CD4-positive, alpha-beta memory T cell (primary cell): ENCODE measurements at regions not wholly inside any gene's neighbourhood (a gene's known extent, or its start where the extent isn't known, plus 50 kb on each side); places are given as distances from the start of the nearest gene placed in this dataset.

Experiments used
- CTCF ChIA-PET: fragments of 350-600 bp; sonication (Branson Sonifier 250); formaldehyde crosslinking; loops from one replicate; lab custom pipeline; 2021; ENCODE audit warnings: inconsistent platforms; ENCODE audit not compliant: partially characterized antibody; lab: Charles Lee
- POLR2A ChIA-PET: fragments of 350-600 bp; sonication (Branson Sonifier 250); formaldehyde crosslinking; loops from one replicate; lab custom pipeline; 2021; ENCODE audit not compliant: partially characterized antibody; lab: Charles Lee
- DNase-seq, 5 donors: peaks; one replicate each; pipeline versions ENCODE4 v3.0.0 to v3.0.0-alpha.2; 2020 to 2022; ENCODE audit warnings: mixed read lengths in 1 of 5
- H3K27ac ChIP-seq: one replicate; pipeline ENCODE4 v1.7.0; 2013; ENCODE audit warnings: low read depth, low read length
- H3K27me3 ChIP-seq: 2 replicates; pipeline ENCODE4 v1.7.0; 2013; ENCODE audit warnings: mild to moderate bottlenecking, low read length, moderate library complexity; ENCODE audit not compliant: insufficient read depth
- H3K36me3 ChIP-seq: 2 replicates; pipeline ENCODE4 v1.7.0; 2013; ENCODE audit warnings: mild to moderate bottlenecking, low read length, moderate library complexity; ENCODE audit not compliant: insufficient read depth
- H3K4me1 ChIP-seq: 2 replicates; pipeline ENCODE4 v1.7.0; 2013; ENCODE audit warnings: mild to moderate bottlenecking, low read length, moderate library complexity; ENCODE audit not compliant: insufficient read depth
- H3K4me3 ChIP-seq, 2 donors: one replicate each; pipeline ENCODE4 v1.7.0; 2013; ENCODE audit warnings: low read length in 2 of 2, mild to moderate bottlenecking in 1 of 2
- H3K9me3 ChIP-seq, 2 donors: one replicate each; pipeline ENCODE4 v1.7.0; 2013; ENCODE audit warnings: low read length in 2 of 2, control low read depth in 1 of 2; ENCODE audit not compliant: control insufficient read depth in 1 of 2
- H3K27ac Mint-ChIP-seq, 7 donors: one replicate each; pipeline ENCODE4 v1.8.0; 2020 to 2021; ENCODE audit warnings: mixed read lengths in 7 of 7, mild to moderate bottlenecking in 6 of 7, inconsistent platforms in 3 of 7, moderate library complexity in 3 of 7
- H3K27me3 Mint-ChIP-seq, 2 donors: one replicate each; pipeline ENCODE4 v1.8.0; 2020 to 2021; ENCODE audit warnings: mixed read lengths in 2 of 2
- H3K36me3 Mint-ChIP-seq, 2 donors: one replicate each; pipeline ENCODE4 v1.8.0; 2020 to 2021; ENCODE audit warnings: mixed read lengths in 2 of 2, inconsistent platforms in 1 of 2, mild to moderate bottlenecking in 1 of 2
- H3K4me1 Mint-ChIP-seq, 4 donors: one replicate each; pipeline ENCODE4 v1.8.0; 2020 to 2021; ENCODE audit warnings: mixed read lengths in 4 of 4, mild to moderate bottlenecking in 1 of 4
- H3K4me3 Mint-ChIP-seq, 8 donors: one replicate each; pipeline ENCODE4 v1.8.0; 2020 to 2021; ENCODE audit warnings: mixed read lengths in 8 of 8, mild to moderate bottlenecking in 7 of 8, moderate library complexity in 6 of 8, inconsistent platforms in 3 of 8
- H3K9me3 Mint-ChIP-seq, 8 donors: one replicate each; pipeline ENCODE4 v1.8.0; 2020 to 2021; ENCODE audit warnings: mixed read lengths in 8 of 8, mild to moderate bottlenecking in 5 of 8, inconsistent platforms in 3 of 8, moderate library complexity in 1 of 8
- intact Hi-C: fragments of 100-400 bp; cut with micrococcal nuclease; formaldehyde crosslinking; loops from one replicate; pipeline ENCODE4 v1.15.1; 2023

DNA sequence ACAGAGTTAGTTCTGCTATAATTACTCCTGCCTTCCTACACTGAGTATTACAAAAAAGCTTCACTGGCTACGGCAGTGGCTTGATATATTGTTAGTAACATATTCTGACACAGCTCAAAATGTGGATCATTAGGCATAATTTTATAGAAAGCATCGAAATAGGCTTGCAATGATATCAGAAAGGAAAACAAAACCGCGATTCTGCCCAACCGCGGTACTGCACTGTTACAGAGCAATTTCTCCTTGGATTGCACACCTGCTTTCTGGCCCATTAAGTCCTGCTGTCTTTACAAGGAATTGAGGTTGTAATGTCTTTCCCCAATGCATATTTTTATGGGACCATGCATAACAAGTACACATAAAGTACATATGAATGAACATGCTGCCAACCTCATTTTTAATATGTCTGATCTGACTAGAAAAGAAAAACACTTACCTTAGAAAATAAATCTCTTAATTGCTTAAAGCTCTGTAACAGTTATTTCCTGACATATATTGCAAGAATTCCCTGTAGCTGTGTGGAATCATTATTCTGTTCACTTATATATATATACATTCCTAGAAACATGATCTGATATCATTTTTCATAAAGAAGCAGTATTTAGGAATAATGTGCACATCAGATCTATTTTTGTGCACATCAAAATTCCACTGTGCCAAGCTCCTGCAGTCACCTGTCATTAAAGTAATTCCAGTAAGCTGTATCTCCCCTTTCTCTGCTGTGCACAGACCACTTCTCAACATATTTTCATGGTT lies 763.9 kb downstream of the HACE1 start:
- Mint-ChIP-seq H3K4me3 (no peak overlapping the region), H3K36me3 (no peaks in the 10 kb centered on the region), H3K9me3 (peaks cover 0 to 7% (median 3%) of the 10 kb centered on the region in 8 donors), H3K27me3 (no peaks in the 10 kb centered on the region), H3K4me1 (no peaks in the 10 kb centered on the region), H3K27ac (peak overlapping the region in 1 of 7 donors; percentile 60)
- Histone ChIP-seq H3K27ac (no peak overlapping the region), H3K27me3 (no peaks in the 10 kb centered on the region), H3K9me3 (no peaks in the 10 kb centered on the region), H3K4me3 (no peak overlapping the region), H3K36me3 (no peaks in the 10 kb centered on the region), H3K4me1 (no peaks in the 10 kb centered on the region)
- ChIA-PET CTCF (no interaction called here), POLR2A (no interaction called here)
- no peak for DNase-seq
- intact Hi-C loops = no loop called here

DNA sequence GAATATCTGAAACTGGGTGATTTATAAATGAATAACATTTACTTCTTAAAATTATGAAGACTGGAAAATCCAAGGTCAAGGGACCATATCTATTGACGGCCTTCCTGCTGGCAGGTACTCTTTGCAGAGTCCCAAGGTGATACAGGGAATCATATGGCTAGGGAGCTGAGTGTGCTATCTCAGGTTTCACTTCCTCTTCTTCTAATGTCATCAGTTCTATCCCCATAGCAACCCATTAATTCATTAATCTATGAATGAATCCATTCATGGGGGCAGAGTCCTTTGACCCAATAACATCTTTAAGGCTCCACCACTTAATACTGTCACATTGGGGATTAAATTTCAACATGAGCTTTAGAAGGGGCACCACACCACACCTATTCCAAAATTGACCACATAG lies 772.0 kb downstream of the HACE1 start:
- no peak overlapping the region for H3K4me3 ChIP-seq
- Mint-ChIP-seq H3K4me3 (no peak overlapping the region), H3K27me3 (no peaks in the 10 kb centered on the region), H3K4me1 (no peaks in the 10 kb centered on the region), H3K27ac (no peak overlapping the region), H3K36me3 (no peaks in the 10 kb centered on the region), H3K9me3 (peaks cover 0 to 8% (median 4%) of the 10 kb centered on the region in 8 donors)
- H3K36me3 ChIP-seq = no peaks in the 10 kb centered on the region
- DNase-seq = no peak
- CTCF ChIA-PET = no interaction called here
- no peaks in the 10 kb centered on the region for H3K9me3 ChIP-seq
- POLR2A ChIA-PET = no interaction called here
- no peak overlapping the region for H3K27ac ChIP-seq
- H3K4me1 ChIP-seq = no peaks in the 10 kb centered on the region
- H3K27me3 ChIP-seq = no peaks in the 10 kb centered on the region
- intact Hi-C loops = no loop called here

DNA sequence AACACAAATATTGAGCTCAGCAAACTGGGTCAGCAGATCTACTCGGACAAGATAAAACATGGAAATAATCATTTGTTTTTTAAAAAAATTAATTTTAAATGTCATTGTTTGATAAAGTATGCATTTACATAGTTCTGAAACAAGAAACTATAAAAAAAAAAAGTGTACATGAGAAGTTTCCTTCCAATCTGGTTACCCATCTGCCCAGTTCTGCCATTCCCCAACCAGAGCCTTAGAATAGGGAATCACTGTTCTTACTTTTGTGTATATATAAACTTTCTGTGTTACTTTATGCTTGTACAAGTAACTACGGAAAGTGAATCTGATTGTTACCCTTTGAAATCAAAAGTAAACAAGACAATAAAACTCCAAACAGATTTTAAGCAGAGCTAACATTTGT lies 791.4 kb downstream of the HACE1 start:
- Mint-ChIP-seq H3K4me1 (no peaks in the 10 kb centered on the region), H3K4me3 (no peak overlapping the region), H3K36me3 (no peaks in the 10 kb centered on the region), H3K9me3 (peaks cover 0 to 4% (median 0%) of the 10 kb centered on the region in 8 donors), H3K27me3 (peaks cover 0 to 1% of the 10 kb centered on the region in 2 donors), H3K27ac (no peak overlapping the region)
- Histone ChIP-seq H3K36me3 (no peaks in the 10 kb centered on the region), H3K4me1 (no peaks in the 10 kb centered on the region), H3K4me3 (no peak overlapping the region), H3K27ac (no peak overlapping the region), H3K9me3 (no peaks in the 10 kb centered on the region), H3K27me3 (no peaks in the 10 kb centered on the region)
- no peak for DNase-seq
- ChIA-PET CTCF (no interaction called here), POLR2A (no interaction called here)
- intact Hi-C loops = no loop called here

DNA sequence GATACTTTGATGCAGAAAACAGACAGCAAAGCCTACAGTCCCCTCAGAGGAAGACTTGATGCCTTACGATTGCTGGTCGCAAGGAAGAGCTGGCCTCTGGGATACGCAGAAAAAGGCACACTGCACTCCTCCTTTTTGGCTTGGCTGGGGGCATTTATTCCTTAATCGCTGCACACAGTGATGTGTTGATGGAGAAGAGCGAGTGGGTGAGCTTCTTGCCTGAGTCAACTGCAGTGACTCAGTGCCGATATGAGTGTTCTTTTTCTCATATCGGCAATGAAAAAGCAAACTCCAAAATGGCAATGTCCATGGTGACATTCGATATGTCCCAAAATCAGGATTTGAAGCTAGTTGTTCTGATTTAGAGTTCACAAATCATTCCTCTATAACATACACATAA lies 794.8 kb downstream of the HACE1 start:
- DNase-seq = no peak
- intact Hi-C loops = no loop called here
- POLR2A ChIA-PET = no interaction called here
- H3K27me3 ChIP-seq = no peaks in the 10 kb centered on the region
- no peaks in the 10 kb centered on the region for H3K4me1 ChIP-seq
- H3K36me3 ChIP-seq = no peaks in the 10 kb centered on the region
- no peak overlapping the region for H3K4me3 ChIP-seq
- peaks cover 0 to 1% of the 10 kb centered on the region in 2 donors for H3K27me3 Mint-ChIP-seq
- no peaks in the 10 kb centered on the region for H3K4me1 Mint-ChIP-seq
- no peaks in the 10 kb centered on the region for H3K9me3 ChIP-seq
- no peak overlapping the region for H3K4me3 Mint-ChIP-seq
- peaks cover 0 to 5% (median 0%) of the 10 kb centered on the region in 8 donors for H3K9me3 Mint-ChIP-seq
- no peak overlapping the region for H3K27ac ChIP-seq
- no peak overlapping the region for H3K27ac Mint-ChIP-seq
- CTCF ChIA-PET = no interaction called here
- H3K36me3 Mint-ChIP-seq = no peaks in the 10 kb centered on the region

DNA sequence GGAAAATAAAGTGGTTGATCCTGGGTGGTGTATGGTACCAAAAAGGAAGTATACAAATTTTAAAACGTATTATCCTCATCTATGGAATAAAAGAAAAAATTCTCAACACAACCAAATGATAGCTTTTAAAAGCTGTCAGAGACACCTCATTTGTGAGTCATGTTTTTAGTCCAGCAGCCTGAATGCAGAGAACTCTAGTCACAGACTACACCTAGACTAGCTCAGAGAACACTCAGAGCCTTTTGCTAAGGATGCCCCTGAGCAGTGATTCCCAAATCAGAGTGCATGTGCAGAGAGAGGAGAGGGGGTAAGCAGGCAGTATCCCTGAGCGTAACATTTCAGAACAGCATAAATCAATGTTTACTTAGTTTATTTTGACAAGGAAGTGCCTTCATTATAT lies 809.3 kb downstream of the HACE1 start:
- H3K36me3 Mint-ChIP-seq = no peaks in the 10 kb centered on the region
- DNase-seq = no peak
- ChIA-PET CTCF (no interaction called here), POLR2A (no interaction called here)
- intact Hi-C loops = no loop called here
- H3K9me3 Mint-ChIP-seq = peaks cover 0 to 4% (median 0%) of the 10 kb centered on the region in 8 donors
- no peak overlapping the region for H3K4me3 Mint-ChIP-seq
- no peaks in the 10 kb centered on the region for H3K27me3 ChIP-seq
- H3K27ac Mint-ChIP-seq = no peak overlapping the region
- peaks cover 0 to 2% of the 10 kb centered on the region in 2 donors for H3K27me3 Mint-ChIP-seq
- H3K27ac ChIP-seq = no peak overlapping the region
- H3K4me3 ChIP-seq = no peak overlapping the region
- no peaks in the 10 kb centered on the region for H3K4me1 ChIP-seq
- no peaks in the 10 kb centered on the region for H3K4me1 Mint-ChIP-seq
- H3K36me3 ChIP-seq = no peaks in the 10 kb centered on the region
- H3K9me3 ChIP-seq = no peaks in the 10 kb centered on the region

DNA sequence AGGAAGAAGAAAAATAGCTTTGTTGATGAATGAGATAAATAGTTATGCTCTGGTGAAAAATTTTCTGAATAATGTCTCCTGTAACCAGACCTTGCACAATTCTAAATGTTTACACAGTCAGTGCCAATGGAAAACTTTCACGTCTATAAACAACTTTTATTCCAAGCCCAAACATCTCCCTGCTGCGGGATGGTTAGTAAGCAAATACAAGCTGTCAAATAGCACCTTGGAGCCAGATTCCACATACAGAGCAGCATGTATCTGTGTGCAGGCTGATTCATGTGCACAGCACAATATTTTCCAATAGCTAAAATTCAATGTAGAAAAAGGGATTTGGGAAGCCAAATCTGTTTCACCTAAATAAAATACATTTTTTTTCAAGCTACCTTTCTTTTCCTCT lies 813.3 kb downstream of the HACE1 start:
- ChIA-PET POLR2A (no interaction called here), CTCF (no interaction called here)
- Mint-ChIP-seq H3K27ac (no peak overlapping the region), H3K4me3 (no peak overlapping the region), H3K36me3 (no peaks in the 10 kb centered on the region), H3K27me3 (no peaks in the 10 kb centered on the region), H3K4me1 (no peaks in the 10 kb centered on the region), H3K9me3 (peaks cover 0 to 10% (median 3%) of the 10 kb centered on the region in 8 donors)
- no peaks in the 10 kb centered on the region for H3K36me3 ChIP-seq
- intact Hi-C loops = no loop called here
- no peaks in the 10 kb centered on the region for H3K9me3 ChIP-seq
- H3K4me3 ChIP-seq = no peak overlapping the region
- H3K27ac ChIP-seq = no peak overlapping the region
- no peaks in the 10 kb centered on the region for H3K4me1 ChIP-seq
- H3K27me3 ChIP-seq = no peaks in the 10 kb centered on the region
- DNase-seq = no peak

DNA sequence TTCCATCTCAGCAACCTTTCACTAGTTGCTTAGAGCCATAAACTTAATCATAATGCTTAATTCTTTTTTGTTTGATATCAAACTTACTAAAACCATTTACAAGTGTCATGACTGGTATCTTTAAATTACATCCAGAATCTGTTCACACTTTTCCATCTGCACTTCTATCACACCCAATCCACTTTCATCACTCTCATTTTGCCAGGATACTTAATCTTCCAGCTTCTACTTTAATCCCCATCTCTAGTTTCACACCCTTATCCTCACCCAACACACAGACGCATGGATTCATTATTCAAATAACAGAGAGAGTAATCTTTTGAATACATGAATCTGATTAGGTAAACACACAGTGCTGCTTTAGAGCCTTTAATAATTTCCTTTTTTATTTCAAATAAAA lies 828.4 kb downstream of the HACE1 start:
- no peaks in the 10 kb centered on the region for H3K27me3 Mint-ChIP-seq
- H3K4me1 Mint-ChIP-seq = no peaks in the 10 kb centered on the region
- POLR2A ChIA-PET = no interaction called here

More for the DNA sequence above, 828.4 kb downstream of the HACE1 start:
- H3K27ac Mint-ChIP-seq = no peak overlapping the region
- H3K36me3 Mint-ChIP-seq = no peaks in the 10 kb centered on the region
- Histone ChIP-seq H3K36me3 (no peaks in the 10 kb centered on the region), H3K4me3 (no peak overlapping the region), H3K27ac (no peak overlapping the region), H3K27me3 (no peaks in the 10 kb centered on the region), H3K9me3 (no peaks in the 10 kb centered on the region), H3K4me1 (no peaks in the 10 kb centered on the region)
- DNase-seq = no peak
- peaks cover 0 to 2% (median 0%) of the 10 kb centered on the region in 8 donors for H3K9me3 Mint-ChIP-seq
- CTCF ChIA-PET = no interaction called here
- intact Hi-C loops = no loop called here
- H3K4me3 Mint-ChIP-seq = no peak overlapping the region
